Right lung (tissue), 2 donors: ENCODE measurements at regions not wholly inside any gene's neighbourhood (a gene's known extent, or its start where the extent isn't known, plus 50 kb on each side); places are given as distances from the start of the nearest gene placed in this dataset.

Source experiments
- DNase-seq, 2 donors: peaks; one replicate each; pipeline ENCODE4 v3.0.0-alpha.2; 2013

- DNase-seq: no peak
Observed at GRCh38 chr9:81118416-81118815, 570.9 kb downstream of the TLE1 start.

- DNase-seq: no peak
Observed at GRCh38 chr9:81116340-81117137, 572.8 kb downstream of the TLE1 start.

GRCh38 chr9:81113453-81114124 is 575.8 kb downstream of the TLE1 start:
- DNase-seq: no peak

GRCh38 chr9:81112627-81113452 is 576.5 kb downstream of the TLE1 start:
- peak; percentile 56 to 63 for DNase-seq

GRCh38 chr9:81108821-81109220 is 580.5 kb downstream of the TLE1 start:
- no peak for DNase-seq

- DNase-seq: no peak
Observed at GRCh38 chr9:81108391-81108790, 581.0 kb downstream of the TLE1 start.

DNA sequence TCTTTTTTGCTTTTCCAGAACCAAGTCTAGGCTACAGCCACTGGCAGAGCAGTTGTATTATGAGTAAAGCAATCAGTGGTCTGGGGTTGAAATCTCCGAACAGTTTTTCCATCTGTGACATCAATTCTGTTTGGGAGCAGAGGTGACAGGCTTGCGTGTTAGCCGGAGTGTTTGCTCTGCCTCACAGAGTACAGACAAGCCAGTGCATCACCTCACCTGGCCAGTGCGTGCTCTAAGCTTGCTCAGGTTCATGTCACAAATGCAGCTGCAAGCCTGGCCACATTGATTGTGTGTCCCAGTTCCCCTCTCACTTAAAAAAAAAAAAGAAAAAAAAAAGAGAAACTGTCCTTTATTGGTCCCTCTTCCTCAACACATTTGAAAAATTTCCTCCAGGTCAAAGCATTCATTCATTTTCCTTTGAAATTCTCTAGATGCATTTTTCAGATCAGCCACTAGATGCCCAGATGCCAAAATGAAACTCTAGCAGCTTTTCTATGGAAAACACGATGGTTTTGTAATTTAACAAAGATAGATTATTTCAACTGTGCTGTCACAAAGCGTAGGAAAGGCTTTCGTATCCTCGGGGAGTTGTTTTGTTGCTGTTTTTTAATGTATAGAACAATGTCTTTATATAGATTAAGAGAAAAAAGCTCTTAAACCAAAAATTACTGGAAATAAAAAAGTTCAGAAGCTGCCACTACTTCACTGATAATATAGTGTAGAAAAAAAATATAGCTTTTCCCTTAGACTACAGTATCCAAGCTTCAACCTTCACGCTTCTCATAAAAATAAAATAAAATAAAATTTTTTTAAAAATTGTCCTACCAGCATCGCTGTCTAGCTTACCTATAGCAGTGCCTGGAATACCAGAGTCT is 585.5 kb downstream of the TLE1 start:
- no peak for DNase-seq

- DNase-seq: no peak
Observed at GRCh38 chr9:81097131-81097847, 592.1 kb downstream of the TLE1 start.

DNA sequence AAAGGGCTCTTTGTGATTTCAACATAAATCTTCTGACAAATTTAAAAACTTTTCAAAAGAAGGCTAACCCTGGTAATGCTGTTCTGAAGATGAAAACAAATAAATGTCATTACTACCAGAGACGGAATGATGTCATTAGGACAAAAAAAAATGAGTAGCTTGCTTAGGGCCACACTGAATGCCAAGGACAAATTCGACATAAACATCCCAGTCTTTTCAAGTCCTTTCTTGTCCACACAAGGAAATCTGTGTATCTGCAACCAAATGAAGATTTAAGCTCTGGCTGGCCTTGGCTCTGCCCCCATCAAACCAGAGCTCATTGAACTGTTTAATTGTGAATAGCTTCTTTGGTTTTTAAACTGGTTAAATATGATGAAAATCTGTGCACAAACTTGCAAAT is 592.7 kb downstream of the TLE1 start:
- DNase-seq: no peak

DNA sequence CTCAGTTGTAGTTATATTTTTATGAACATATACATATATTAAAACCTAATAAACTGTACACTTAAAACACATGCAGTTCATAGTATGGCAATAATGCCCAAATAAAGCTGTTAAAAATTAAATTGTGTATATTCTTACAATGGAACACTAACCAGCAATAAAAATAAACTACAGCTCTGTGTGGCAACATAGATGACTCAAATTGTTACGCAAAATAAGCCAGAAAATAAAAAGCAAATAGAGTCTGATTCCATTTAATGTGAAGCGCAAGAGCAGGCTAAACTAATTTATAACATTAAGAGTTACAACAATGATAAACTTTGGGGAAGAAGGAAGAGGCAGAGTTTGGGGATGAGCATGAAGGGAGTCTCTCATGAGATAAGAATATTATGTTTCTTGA is 597.3 kb downstream of the TLE1 start:
- no peak for DNase-seq

DNA sequence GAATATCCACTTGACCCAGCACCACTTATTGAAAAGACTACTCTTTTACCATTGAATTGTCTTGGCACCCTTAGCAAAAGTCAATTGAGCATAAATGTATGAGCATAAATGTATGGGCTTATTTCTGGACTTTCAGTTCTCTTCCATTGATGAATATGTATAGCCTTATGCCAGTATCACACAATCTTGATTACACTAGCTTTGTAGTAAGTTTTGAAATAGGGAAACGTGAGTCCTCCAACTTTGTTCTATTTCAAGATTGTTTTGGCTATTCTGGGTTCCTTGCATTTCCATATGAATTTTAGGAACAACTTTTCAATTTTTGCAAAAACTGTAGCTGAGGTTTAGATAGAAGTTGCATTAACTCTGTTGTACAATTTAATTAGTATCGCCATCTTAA is 601.0 kb downstream of the TLE1 start:
- DNase-seq: no peak

DNA sequence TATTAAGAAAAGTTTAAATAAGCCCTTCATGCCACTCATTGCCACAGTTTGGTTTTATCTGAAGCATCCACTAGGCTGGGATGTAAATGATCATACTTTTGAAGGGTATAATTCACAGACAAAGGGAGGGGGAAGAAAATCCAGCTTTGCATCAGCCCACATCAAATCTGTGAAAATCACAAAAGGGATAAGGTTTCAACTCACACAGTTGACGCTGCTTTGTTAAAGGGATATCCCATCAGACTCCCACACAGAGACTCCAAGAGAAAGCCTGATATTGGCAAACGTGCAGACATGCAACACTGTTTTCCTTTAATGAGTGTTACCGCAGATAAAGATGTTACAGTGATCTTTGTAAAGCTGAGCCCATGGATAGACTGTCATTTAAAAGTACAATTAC is 602.9 kb downstream of the TLE1 start:
- no peak for DNase-seq

- no peak for DNase-seq
Observed at GRCh38 chr9:81083854-81084512, 605.4 kb downstream of the TLE1 start.

- DNase-seq: peak in 1 of 2 donors; percentile 8
Observed at GRCh38 chr9:81083067-81083466, 606.3 kb downstream of the TLE1 start.

- DNase-seq: no peak
Observed at GRCh38 chr9:81082221-81082620, 607.1 kb downstream of the TLE1 start.

DNA sequence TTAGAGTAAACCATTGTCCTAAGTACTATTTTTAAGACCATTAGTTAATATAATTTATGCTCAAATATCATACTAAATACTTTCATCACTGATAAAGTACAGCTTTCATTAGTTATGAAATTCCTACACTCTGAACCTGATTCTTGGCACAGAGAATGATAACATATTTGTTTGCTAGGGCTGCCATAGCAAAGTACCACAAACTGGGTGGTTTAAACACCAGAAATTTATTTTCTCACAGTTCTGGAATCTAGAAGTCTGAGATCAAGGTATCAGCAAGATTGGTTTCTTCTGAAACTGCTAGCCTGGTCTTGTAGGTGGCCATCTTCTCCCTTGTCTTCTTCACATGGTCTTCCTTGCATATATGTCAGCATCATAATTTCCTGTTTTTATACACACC is 608.4 kb downstream of the TLE1 start:
- no peak for DNase-seq

- no peak for DNase-seq
Observed at GRCh38 chr9:81080185-81080584, 609.2 kb downstream of the TLE1 start.

GRCh38 chr9:81079055-81079454 is 610.3 kb downstream of the TLE1 start:
- no peak for DNase-seq

GRCh38 chr9:81078555-81078954 is 610.8 kb downstream of the TLE1 start:
- no peak for DNase-seq

DNA sequence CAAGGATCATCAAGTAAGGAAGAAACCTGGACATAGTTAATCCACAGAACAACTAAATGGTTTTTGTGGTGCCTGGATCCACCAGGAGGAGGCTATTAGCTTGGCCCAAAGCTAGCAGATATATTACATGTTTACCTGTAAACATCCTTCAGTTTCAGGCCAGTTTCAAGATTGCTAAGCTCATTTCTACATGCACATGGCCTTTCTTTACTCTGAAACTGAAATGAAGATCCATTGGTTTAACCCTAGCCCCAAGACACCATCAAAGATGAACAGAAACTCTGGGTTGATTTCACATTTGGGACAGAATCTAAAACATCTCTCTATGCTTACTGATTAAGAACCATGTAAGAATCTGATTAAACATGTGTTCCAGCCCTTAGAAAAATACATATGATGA is 611.8 kb downstream of the TLE1 start:
- DNase-seq: no peak
